Stimulated activated CD4-positive, alpha-beta T cell treated with anti-CD3 and anti-CD28 coated beads, Interleukin-4, amount 100 ng/mL, for 1 hour (primary cell): ENCODE measurements at regions not wholly inside any gene's neighbourhood (a gene's known extent, or its start where the extent isn't known, plus 50 kb on each side); places are given as distances from the start of the nearest gene placed in this dataset.

ENCODE experiments used
- DNase-seq: peaks from one replicate; pipeline ENCODE4 v3.0.0-alpha.2; 2020

DNA sequence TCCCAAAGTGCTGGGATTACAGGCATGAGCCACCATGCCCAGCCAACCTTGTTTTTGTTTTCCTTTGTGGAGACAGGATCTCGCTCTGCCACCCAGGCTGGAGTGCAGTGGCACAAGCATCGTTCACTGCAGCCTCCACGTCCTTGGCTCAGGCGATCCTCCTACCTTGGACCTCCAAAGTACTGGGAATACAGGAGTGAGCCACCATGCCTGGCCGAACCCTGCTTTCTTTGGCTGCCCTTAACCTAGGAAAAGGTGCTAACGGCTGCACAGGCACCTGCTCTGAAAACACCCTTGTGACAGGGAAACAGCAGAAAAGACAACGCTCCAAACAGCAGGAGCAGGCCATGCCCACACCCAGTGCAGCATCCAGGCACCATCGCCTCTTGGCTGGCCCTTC, 71.9 kb downstream of the OAT start:
- no peak for DNase-seq

- no peak for DNase-seq
Observed at GRCh38 chr10:124345521-124345920, 73.2 kb downstream of the OAT start.

DNA sequence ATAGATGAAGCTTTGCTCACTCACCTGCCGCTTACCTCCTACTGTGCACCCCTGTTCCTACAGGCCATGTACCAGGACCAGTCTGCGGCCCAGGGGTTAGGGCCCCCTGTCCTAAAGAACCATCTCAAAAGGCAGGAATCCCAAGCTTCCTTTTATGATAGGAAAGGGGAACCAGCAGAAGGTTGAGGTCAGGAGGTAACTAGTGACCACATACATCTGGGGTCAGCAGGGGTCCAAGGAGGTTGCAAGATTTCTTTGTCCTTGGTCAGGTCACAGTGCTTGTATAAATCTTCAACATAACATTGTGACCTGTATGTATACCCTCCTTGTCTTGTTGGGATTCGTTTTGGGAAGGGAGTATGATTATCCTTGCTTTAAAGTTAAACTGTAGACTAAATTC, 73.8 kb downstream of the OAT start:
- DNase-seq, result no peak

DNA sequence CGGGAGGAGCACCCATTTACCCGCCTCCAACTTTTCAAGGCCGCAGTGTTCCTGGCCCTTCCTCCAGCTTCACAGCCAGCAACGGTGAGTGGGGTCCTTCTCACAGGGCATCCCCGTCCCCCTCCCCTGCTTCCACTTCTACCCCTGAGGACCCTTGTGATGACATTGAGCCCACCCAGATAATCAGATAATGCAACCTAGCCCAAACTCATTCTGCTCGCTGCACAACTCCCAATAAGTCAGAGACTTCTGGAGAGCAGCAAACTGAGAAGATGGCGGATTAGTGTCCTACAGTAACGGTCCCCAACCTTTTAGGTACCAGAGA, 74.5 kb downstream of the OAT start:
- no peak for DNase-seq

- DNase-seq, result no peak
Observed at GRCh38 chr10:124343351-124344265, 75.1 kb downstream of the OAT start.

- no peak for DNase-seq
Observed at GRCh38 chr10:124342821-124343170, 75.9 kb downstream of the OAT start.

DNA sequence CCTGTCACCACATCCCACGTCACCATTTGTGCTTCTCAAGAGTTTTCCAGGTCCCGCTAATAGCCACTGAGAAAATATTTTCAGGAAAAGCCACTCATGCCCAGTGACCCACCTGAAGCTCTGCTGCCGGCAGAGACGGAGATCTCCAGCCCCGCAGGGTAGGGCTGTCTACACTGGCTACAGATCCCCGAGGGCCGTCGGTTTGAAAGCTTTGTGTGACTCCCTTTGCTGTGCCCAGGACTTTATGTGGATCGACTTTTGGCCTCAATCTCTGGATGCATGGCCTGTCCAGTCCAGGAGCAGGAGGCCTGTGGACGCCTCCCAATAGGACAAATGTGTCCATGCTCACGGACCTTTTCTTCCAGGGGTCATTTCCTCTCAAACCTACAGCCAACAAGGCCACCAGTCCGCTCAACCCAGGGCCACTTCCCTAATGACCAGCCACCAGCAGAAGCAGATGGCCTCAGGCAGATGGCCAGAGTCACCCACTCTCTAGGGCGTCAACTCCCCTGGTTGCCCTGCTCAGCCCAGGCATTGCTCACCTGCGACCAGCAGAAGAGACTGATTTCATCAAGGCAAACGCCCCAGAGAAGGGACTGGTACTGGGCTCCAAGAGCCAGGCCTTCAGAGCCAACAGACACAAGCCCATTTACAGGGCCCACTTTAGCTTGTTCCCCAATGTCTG, 76.4 kb downstream of the OAT start:
- DNase-seq, result no peak

- no peak for DNase-seq
Observed at GRCh38 chr10:124341768-124342135, 77.0 kb downstream of the OAT start.

DNA sequence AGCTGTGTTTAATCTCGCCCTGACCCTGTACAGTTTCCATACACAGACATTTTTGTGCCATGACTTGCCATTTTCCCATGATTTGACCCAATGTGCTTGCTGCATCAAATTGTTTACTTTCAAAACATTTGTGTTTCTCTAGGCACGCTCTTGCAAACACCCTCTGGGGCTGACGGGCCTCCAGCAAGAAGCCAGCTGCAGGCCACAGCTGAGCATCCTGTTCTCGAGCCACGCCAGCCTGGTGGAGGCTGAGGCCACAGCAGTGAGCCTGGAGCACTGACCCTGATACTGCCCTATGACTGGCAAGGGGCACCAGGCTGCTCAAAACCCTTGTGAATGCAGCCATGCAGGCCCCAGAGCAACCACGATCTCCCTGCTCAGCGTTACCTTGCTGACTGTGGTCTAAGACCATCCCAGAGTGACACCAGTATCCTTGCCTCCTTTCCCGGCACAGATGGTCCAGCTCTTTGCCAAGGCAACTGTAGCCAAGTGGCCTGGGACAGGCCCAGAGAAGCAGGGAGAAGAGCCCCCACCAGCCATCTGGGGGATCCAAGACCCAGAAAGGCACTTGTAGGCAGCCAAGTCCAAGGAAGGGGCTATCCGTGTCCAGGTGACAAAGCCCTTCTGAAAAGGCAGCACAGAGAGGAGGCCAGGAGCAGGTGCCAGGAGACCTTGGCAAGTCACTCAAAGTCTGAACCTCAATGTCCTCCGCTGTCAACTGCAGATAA, 78.5 kb downstream of the OAT start:
- no peak for DNase-seq

- no peak for DNase-seq
Observed at GRCh38 chr10:124339119-124340032, 79.3 kb downstream of the OAT start.

- DNase-seq, result no peak
Observed at GRCh38 chr10:124338276-124338925, 80.3 kb downstream of the OAT start.

DNA sequence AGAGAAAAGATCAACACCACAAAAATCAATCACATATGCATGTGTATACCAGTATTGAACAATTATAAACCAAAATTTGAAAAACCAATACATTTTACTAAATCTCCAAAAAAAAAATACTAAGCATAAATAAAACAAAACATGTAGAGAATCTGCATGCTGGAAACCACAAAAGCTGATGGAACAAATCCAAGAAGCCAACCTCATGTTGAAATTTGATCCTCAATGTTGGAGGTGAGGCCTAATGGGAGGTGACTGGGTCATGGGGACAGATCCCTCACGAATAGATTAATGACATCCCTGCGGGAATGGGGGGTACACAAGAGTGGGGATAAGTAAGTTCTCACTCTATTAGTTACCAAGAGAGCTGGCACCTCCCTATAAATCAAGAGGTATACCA, 82.5 kb downstream of the OAT start:
- no peak for DNase-seq

DNA sequence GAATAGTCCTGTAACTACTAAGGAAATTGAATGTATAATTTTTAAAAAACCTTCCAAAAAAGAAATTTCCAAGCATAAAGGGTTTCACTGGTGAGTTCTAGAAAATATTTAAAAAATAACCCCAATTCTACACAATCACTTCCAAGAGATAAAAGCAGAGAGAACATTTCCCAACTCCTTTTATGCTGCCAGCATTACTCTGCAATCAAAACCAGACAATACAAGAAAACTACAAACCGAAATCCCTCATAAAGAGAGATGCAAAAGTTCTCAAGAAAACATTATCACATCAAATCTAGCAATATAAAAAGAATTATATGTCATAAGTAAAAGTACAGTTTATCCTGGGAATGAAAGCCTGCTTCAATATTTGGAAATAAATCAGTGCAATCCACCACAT, 84.8 kb downstream of the OAT start:
- no peak for DNase-seq

- DNase-seq, result no peak
Observed at GRCh38 chr10:124332426-124332825, 86.3 kb downstream of the OAT start.

- no peak for DNase-seq
Observed at GRCh38 chr10:124329941-124330340, 88.8 kb downstream of the OAT start.

DNA sequence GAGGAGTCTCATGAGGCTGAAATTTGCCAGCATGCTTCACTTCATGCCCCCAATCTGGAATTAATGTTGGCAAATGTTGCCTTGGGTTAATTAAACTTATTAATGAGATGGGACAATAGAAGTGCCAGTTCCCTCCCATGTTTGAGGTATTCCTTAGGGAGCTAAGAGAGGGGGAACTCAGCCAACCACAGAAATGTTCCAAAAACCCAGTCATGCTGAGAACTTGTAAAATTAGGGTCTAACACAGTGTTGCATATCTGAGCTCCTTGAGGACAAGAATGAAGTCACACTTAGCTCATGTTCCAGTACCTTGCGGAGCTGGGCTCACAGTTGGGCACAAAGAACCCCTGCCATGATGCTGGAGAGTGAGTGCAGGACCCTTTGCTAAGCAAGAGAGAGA, 89.4 kb downstream of the OAT start:
- no peak for DNase-seq

GRCh38 chr10:124328477-124329220, 90.1 kb downstream of the OAT start:
- no peak for DNase-seq

- no peak for DNase-seq
Observed at GRCh38 chr10:124325998-124326636, 92.6 kb downstream of the OAT start.

DNA sequence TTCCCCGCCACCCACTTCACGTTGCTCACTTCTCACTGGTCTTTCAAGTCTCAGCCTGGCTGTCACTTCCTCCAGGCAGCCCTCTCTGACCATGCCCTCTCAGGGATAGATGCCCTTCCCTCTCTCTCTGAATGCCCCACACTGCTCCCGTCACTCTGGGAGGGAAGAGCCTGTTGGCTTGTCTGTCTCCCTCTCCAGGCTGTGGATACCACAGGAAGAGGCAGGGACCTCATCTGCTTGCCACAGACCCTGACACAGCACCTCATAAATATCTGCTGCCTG, 93.1 kb downstream of the OAT start:
- no peak for DNase-seq

GRCh38 chr10:124324856-124325632, 93.7 kb downstream of the OAT start:
- DNase-seq, result no peak

GRCh38 chr10:124324451-124324850, 94.3 kb downstream of the OAT start:
- DNase-seq, result no peak
